ENCODE measurements at regions not wholly inside any gene's neighbourhood (a gene's known extent, or its start where the extent isn't known, plus 50 kb on each side); places are given as distances from the start of the nearest gene placed in this dataset.

DNA sequence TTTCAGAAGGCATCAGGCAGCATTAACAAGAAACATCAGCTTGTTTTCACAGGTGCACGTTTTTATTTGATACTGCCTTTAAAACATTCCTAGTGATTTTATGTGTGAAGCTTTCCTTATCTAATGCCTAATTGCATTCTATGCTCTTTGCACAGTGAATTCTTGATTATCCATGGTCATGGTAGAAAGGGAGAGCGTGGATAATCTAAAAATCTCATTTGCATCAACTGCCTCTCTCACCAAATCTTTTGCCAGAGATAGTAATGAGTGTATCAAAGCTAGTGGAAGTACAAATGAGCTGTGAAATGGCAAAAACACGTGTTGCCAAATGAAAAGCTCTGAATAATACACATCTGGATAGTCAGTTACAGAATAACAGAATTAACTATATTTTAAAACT is 170.5 kb downstream of the NAA11 start:
- H3K4me3 ChIP-seq: no peak overlapping the region
- TF ChIP-seq, protein P1, sequence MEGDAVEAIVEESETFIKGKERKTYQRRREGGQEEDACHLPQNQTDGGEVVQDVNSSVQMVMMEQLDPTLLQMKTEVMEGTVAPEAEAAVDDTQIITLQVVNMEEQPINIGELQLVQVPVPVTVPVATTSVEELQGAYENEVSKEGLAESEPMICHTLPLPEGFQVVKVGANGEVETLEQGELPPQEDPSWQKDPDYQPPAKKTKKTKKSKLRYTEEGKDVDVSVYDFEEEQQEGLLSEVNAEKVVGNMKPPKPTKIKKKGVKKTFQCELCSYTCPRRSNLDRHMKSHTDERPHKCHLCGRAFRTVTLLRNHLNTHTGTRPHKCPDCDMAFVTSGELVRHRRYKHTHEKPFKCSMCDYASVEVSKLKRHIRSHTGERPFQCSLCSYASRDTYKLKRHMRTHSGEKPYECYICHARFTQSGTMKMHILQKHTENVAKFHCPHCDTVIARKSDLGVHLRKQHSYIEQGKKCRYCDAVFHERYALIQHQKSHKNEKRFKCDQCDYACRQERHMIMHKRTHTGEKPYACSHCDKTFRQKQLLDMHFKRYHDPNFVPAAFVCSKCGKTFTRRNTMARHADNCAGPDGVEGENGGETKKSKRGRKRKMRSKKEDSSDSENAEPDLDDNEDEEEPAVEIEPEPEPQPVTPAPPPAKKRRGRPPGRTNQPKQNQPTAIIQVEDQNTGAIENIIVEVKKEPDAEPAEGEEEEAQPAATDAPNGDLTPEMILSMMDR (IDR thresholded peaks at IDR 0.05): no peak

DNA sequence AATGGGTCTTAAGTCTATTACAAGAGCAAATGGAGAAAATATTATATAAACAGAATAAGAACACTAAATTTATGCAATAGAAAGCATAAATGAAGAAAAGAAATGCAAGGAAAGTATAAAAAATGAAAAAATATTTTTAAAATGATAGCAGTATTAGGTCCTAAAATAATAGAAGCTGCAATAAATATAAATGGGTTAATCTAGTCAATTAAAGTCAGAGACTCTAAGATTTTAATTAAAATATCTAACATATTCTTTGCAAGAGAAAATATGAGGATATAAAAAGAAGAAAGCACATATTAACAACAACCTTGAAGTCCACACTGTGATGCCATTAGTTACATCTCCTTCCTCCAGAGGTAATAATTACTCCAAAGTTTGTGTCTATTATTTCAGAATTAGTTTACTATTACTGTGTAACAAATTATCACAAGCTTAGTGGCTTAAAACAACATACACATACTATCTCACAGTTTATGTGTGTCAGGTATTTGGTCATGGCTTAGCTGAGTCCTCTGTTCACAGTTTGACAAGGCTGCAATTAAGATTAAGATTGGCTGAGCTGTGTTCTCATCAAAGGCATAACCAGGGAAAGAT is 174.9 kb downstream of the NAA11 start:
- H3K27me3 ChIP-seq (ENCODE audit: low read depth): no peaks in the 10 kb centered on the region
- no peaks in the 10 kb centered on the region for H3K4me1 ChIP-seq
- H3K36me3 ChIP-seq: no peaks in the 10 kb centered on the region
- H3K4me3 ChIP-seq: no peak overlapping the region
- H3K9me3 ChIP-seq: peaks cover 7% of the 10 kb centered on the region
- TF ChIP-seq, protein P1 (IDR thresholded peaks at IDR 0.05): no peak
- no peak overlapping the region for H3K27ac ChIP-seq
- intact Hi-C loops (cut with DNase I): no loop called here
- ATAC-seq (no peak), DNase-seq (no peak)

More for the DNA sequence above, 170.5 kb downstream of the NAA11 start:
- H3K27me3 ChIP-seq (ENCODE audit: low read depth): no peaks in the 10 kb centered on the region
- H3K27ac ChIP-seq: no peak overlapping the region
- peaks cover 7% of the 10 kb centered on the region for H3K9me3 ChIP-seq
- ATAC-seq: no peak
- no peaks in the 10 kb centered on the region for H3K4me1 ChIP-seq
- intact Hi-C loops (cut with DNase I): no loop called here
- H3K36me3 ChIP-seq: no peaks in the 10 kb centered on the region
- DNase-seq: no peak

DNA sequence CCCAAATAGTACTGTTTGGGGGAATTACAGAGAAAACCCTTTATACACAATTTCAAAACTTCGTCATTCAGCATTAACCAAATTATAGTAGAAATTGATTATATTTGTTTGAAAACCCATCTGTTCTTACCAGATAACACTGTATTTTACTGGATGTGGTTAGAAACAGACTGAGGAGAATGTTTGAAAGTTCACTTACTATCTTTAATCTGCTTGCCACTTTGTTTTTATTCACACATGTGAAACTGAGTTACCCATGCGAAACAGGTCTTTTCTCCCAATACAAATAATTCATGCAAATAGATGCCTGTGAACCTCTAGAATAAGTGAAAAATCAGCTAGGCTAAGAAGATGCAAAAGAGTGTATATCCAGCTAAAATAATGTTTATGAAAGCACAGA is 177.5 kb downstream of the NAA11 start:
- Histone ChIP-seq H3K36me3 (no peaks in the 10 kb centered on the region), H3K4me3 (no peak overlapping the region), H3K9me3 (peaks cover 7% of the 10 kb centered on the region), H3K27ac (no peak overlapping the region), H3K27me3 (ENCODE audit: low read depth) (no peaks in the 10 kb centered on the region), H3K4me1 (no peaks in the 10 kb centered on the region)
- intact Hi-C loops (cut with DNase I): no loop called here
- no peak for ATAC-seq
- TF ChIP-seq, protein P1 (IDR thresholded peaks at IDR 0.05): no peak
- no peak for DNase-seq

DNA sequence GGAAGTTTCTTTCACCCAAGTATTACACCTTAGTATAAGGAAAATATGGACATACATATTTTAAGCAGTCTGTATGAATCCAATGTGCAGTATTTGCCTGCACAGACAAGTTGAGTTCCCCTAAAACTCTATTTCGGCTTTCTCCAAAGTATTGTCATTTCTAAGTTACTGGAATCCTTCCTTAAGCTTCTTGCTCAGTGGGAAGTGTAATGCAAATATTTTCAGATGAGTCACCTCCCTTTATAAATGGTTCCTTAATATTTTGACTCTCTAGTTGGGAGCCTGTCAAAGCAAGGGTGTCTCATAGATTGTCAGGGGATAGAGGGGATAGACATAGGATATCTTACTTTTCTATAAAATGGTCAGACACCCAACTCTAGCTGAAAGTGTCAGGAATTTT is 178.6 kb downstream of the NAA11 start:
- no peak overlapping the region for H3K27ac ChIP-seq
- TF ChIP-seq, protein P1 (IDR thresholded peaks at IDR 0.05): no peak
- intact Hi-C loops (cut with DNase I): no loop called here
- ATAC-seq: no peak
- no peaks in the 10 kb centered on the region for H3K27me3 ChIP-seq (ENCODE audit: low read depth)
- H3K4me3 ChIP-seq: no peak overlapping the region
- DNase-seq: no peak
- no peaks in the 10 kb centered on the region for H3K4me1 ChIP-seq
- H3K9me3 ChIP-seq: peaks cover 11% of the 10 kb centered on the region
- H3K36me3 ChIP-seq: no peaks in the 10 kb centered on the region

- TF ChIP-seq, protein P1 (IDR thresholded peaks at IDR 0.05): no peak
- no peak overlapping the region for H3K27ac ChIP-seq
- no peaks in the 10 kb centered on the region for H3K36me3 ChIP-seq
- intact Hi-C loops (cut with DNase I): no loop called here
- ATAC-seq: peak in 1 of 2 donors; percentile 25
- no peak overlapping the region for H3K4me3 ChIP-seq
- peaks cover 4% of the 10 kb centered on the region for H3K9me3 ChIP-seq
- no peaks in the 10 kb centered on the region for H3K4me1 ChIP-seq
- DNase-seq: no peak
- no peaks in the 10 kb centered on the region for H3K27me3 ChIP-seq (ENCODE audit: low read depth)
These were observed 184.3 kb downstream of the NAA11 start for GRCh38 chr4:79141530-79141929.

All from lower lobe of right lung (tissue), 2 donors.